SH-SY5Y (cell line): ENCODE measurements at regions not wholly inside any gene's neighbourhood (a gene's known extent, or its start where the extent isn't known, plus 50 kb on each side); places are given as distances from the start of the nearest gene placed in this dataset.

Source experiments
- GATA2 ChIP-seq: IDR thresholded peaks from 2 replicates; pipeline ENCODE4 v1.6.1; 2011; ENCODE audit warnings: mild to moderate bottlenecking, low read depth, low read length
- GATA3 ChIP-seq: IDR thresholded peaks from 2 replicates; pipeline ENCODE4 v1.6.1; 2011; ENCODE audit warnings: low read depth, mild to moderate bottlenecking, low read length, moderate library complexity

GRCh38 chr20:48354320-48354876, 473.4 kb downstream of the PREX1 start:
- TF ChIP-seq GATA2 (no peak), GATA3 (no peak)
